SJCRH30 (cell line): ENCODE measurements at regions not wholly inside any gene's neighbourhood (a gene's known extent, or its start where the extent isn't known, plus 50 kb on each side); places are given as distances from the start of the nearest gene placed in this dataset.

Experiments used
- DNase-seq, 2 experiments: peaks; one replicate each; pipeline ENCODE4 v3.0.0-alpha.2; 2015 to 2020
- H3K27ac ChIP-seq: fragments of 250-450 bp; sonication (Bioruptor Pico); 2 replicates; pipeline ENCODE4 v1.5.1; 2020; ENCODE audit warnings: mild to moderate bottlenecking, moderate library complexity
- H3K27me3 ChIP-seq: fragments of 250-450 bp; sonication (Bioruptor Pico); 2 replicates; pipeline ENCODE4 v1.5.1; 2020; ENCODE audit warnings: mild to moderate bottlenecking, moderate library complexity
- H3K36me3 ChIP-seq: fragments of 250-450 bp; sonication (Bioruptor Pico); 2 replicates; pipeline ENCODE4 v1.5.1; 2020; ENCODE audit warnings: mild to moderate bottlenecking, moderate library complexity
- H3K4me1 ChIP-seq: fragments of 250-450 bp; sonication (Bioruptor Pico); 2 replicates; pipeline ENCODE4 v1.5.1; 2020; ENCODE audit warnings: mild to moderate bottlenecking, moderate library complexity
- H3K4me3 ChIP-seq: fragments of 250-450 bp; sonication (Bioruptor Pico); 2 replicates; pipeline ENCODE4 v1.5.1; 2020; ENCODE audit warnings: mild to moderate bottlenecking, moderate library complexity
- H3K9me3 ChIP-seq: fragments of 250-450 bp; sonication (Bioruptor Pico); replicated peaks from 2 replicates; pipeline ENCODE4 v1.5.1; 2020; ENCODE audit warnings: mild to moderate bottlenecking, moderate library complexity

GRCh38 chr3:157705258-157705657, 202.0 kb upstream of the VEPH1 start:
- Histone ChIP-seq H3K4me3 (no peak overlapping the region), H3K9me3 (no peaks in the 10 kb centered on the region), H3K27ac (no peak overlapping the region), H3K4me1 (no peaks in the 10 kb centered on the region), H3K36me3 (no peaks in the 10 kb centered on the region), H3K27me3 (no peaks in the 10 kb centered on the region)
- DNase-seq, result no peak

GRCh38 chr3:157700405-157700804, 197.2 kb upstream of the VEPH1 start:
- Histone ChIP-seq H3K27me3 (no peaks in the 10 kb centered on the region), H3K9me3 (no peaks in the 10 kb centered on the region), H3K36me3 (no peaks in the 10 kb centered on the region), H3K4me1 (no peaks in the 10 kb centered on the region), H3K27ac (no peak overlapping the region), H3K4me3 (no peak overlapping the region)
- DNase-seq, result peak in 1 of 2 experiments; percentile 9

- Histone ChIP-seq H3K27ac (no peak overlapping the region), H3K9me3 (no peaks in the 10 kb centered on the region), H3K4me1 (no peaks in the 10 kb centered on the region), H3K36me3 (no peaks in the 10 kb centered on the region), H3K4me3 (no peak overlapping the region), H3K27me3 (no peaks in the 10 kb centered on the region)
- DNase-seq, result no peak
Observed at GRCh38 chr3:157695586-157695985, 192.4 kb upstream of the VEPH1 start.

- DNase-seq, result no peak
Observed at GRCh38 chr3:157695103-157695502, 191.9 kb upstream of the VEPH1 start.

GRCh38 chr3:157693762-157694161, 190.5 kb upstream of the VEPH1 start:
- no peaks in the 10 kb centered on the region for H3K36me3 ChIP-seq
- H3K27ac ChIP-seq, result no peak overlapping the region
- H3K4me1 ChIP-seq, result no peaks in the 10 kb centered on the region

More at GRCh38 chr3:157695103-157695502, 191.9 kb upstream of the VEPH1 start:
- Histone ChIP-seq H3K36me3 (no peaks in the 10 kb centered on the region), H3K9me3 (no peaks in the 10 kb centered on the region), H3K27ac (no peak overlapping the region), H3K4me3 (no peak overlapping the region), H3K27me3 (no peaks in the 10 kb centered on the region), H3K4me1 (no peaks in the 10 kb centered on the region)

GRCh38 chr3:157692468-157692867, 189.3 kb upstream of the VEPH1 start:
- Histone ChIP-seq H3K27me3 (no peaks in the 10 kb centered on the region), H3K36me3 (no peaks in the 10 kb centered on the region), H3K4me1 (no peaks in the 10 kb centered on the region), H3K4me3 (no peak overlapping the region), H3K27ac (no peak overlapping the region), H3K9me3 (no peaks in the 10 kb centered on the region)
- no peak for DNase-seq

More at GRCh38 chr3:157693762-157694161, 190.5 kb upstream of the VEPH1 start:
- Histone ChIP-seq H3K27me3 (no peaks in the 10 kb centered on the region), H3K9me3 (no peaks in the 10 kb centered on the region), H3K4me3 (no peak overlapping the region)
- DNase-seq, result no peak

- H3K36me3 ChIP-seq, result no peaks in the 10 kb centered on the region
- H3K27me3 ChIP-seq, result no peaks in the 10 kb centered on the region
- H3K9me3 ChIP-seq, result no peaks in the 10 kb centered on the region
- no peaks in the 10 kb centered on the region for H3K4me1 ChIP-seq
- H3K4me3 ChIP-seq, result no peak overlapping the region
- DNase-seq, result no peak
- no peak overlapping the region for H3K27ac ChIP-seq
Observed at GRCh38 chr3:157683668-157684067, 180.5 kb upstream of the VEPH1 start.

- no peak overlapping the region for H3K27ac ChIP-seq
- no peaks in the 10 kb centered on the region for H3K4me1 ChIP-seq
- H3K27me3 ChIP-seq, result no peaks in the 10 kb centered on the region
- no peaks in the 10 kb centered on the region for H3K36me3 ChIP-seq
- no peak for DNase-seq
- no peaks in the 10 kb centered on the region for H3K9me3 ChIP-seq
- no peak overlapping the region for H3K4me3 ChIP-seq
Observed at GRCh38 chr3:157672061-157672460, 168.8 kb upstream of the VEPH1 start.

GRCh38 chr3:157671656-157672055, 168.4 kb upstream of the VEPH1 start:
- Histone ChIP-seq H3K4me3 (no peak overlapping the region), H3K27me3 (no peaks in the 10 kb centered on the region), H3K9me3 (no peaks in the 10 kb centered on the region), H3K36me3 (no peaks in the 10 kb centered on the region), H3K4me1 (no peaks in the 10 kb centered on the region), H3K27ac (no peak overlapping the region)
- peak in 1 of 2 experiments; percentile 7 for DNase-seq

GRCh38 chr3:157669416-157669815, 166.2 kb upstream of the VEPH1 start:
- H3K36me3 ChIP-seq, result no peaks in the 10 kb centered on the region
- no peaks in the 10 kb centered on the region for H3K4me1 ChIP-seq
- H3K27ac ChIP-seq, result no peak overlapping the region
- H3K4me3 ChIP-seq, result no peak overlapping the region
- H3K27me3 ChIP-seq, result no peaks in the 10 kb centered on the region
- H3K9me3 ChIP-seq, result no peaks in the 10 kb centered on the region
- no peak for DNase-seq

GRCh38 chr3:157667493-157667892, 164.3 kb upstream of the VEPH1 start:
- Histone ChIP-seq H3K4me1 (no peaks in the 10 kb centered on the region), H3K4me3 (no peak overlapping the region), H3K9me3 (no peaks in the 10 kb centered on the region), H3K27me3 (no peaks in the 10 kb centered on the region), H3K27ac (no peak overlapping the region), H3K36me3 (no peaks in the 10 kb centered on the region)
- no peak for DNase-seq

GRCh38 chr3:157662171-157662570, 159.0 kb upstream of the VEPH1 start:
- Histone ChIP-seq H3K4me1 (no peaks in the 10 kb centered on the region), H3K9me3 (no peaks in the 10 kb centered on the region), H3K27me3 (no peaks in the 10 kb centered on the region), H3K4me3 (no peak overlapping the region), H3K27ac (no peak overlapping the region), H3K36me3 (no peaks in the 10 kb centered on the region)
- no peak for DNase-seq

GRCh38 chr3:157660847-157661246, 157.6 kb upstream of the VEPH1 start:
- Histone ChIP-seq H3K27ac (no peak overlapping the region), H3K4me1 (no peaks in the 10 kb centered on the region), H3K4me3 (no peak overlapping the region), H3K9me3 (no peaks in the 10 kb centered on the region), H3K36me3 (no peaks in the 10 kb centered on the region), H3K27me3 (no peaks in the 10 kb centered on the region)
- no peak for DNase-seq

- Histone ChIP-seq H3K9me3 (no peaks in the 10 kb centered on the region), H3K4me1 (no peaks in the 10 kb centered on the region), H3K36me3 (no peaks in the 10 kb centered on the region), H3K4me3 (no peak overlapping the region), H3K27me3 (no peaks in the 10 kb centered on the region), H3K27ac (no peak overlapping the region)
- no peak for DNase-seq
Observed at GRCh38 chr3:157652366-157652765, 149.2 kb upstream of the VEPH1 start.

- Histone ChIP-seq H3K4me3 (no peak overlapping the region), H3K27me3 (no peaks in the 10 kb centered on the region), H3K4me1 (no peaks in the 10 kb centered on the region), H3K36me3 (no peaks in the 10 kb centered on the region), H3K27ac (no peak overlapping the region), H3K9me3 (no peaks in the 10 kb centered on the region)
- DNase-seq, result no peak
Observed at GRCh38 chr3:157650699-157651098, 147.5 kb upstream of the VEPH1 start.

GRCh38 chr3:157650172-157650571, 147.0 kb upstream of the VEPH1 start:
- peak in 1 of 2 experiments; percentile 11 for DNase-seq
- Histone ChIP-seq H3K4me3 (no peak overlapping the region), H3K9me3 (no peaks in the 10 kb centered on the region)

More at GRCh38 chr3:157650172-157650571, 147.0 kb upstream of the VEPH1 start:
- H3K4me1 ChIP-seq, result no peaks in the 10 kb centered on the region
- no peak overlapping the region for H3K27ac ChIP-seq
- no peaks in the 10 kb centered on the region for H3K27me3 ChIP-seq
- H3K36me3 ChIP-seq, result no peaks in the 10 kb centered on the region
